ENCODE measurements at regions not wholly inside any gene's neighbourhood (a gene's known extent, or its start where the extent isn't known, plus 50 kb on each side); places are given as distances from the start of the nearest gene placed in this dataset.

DNA sequence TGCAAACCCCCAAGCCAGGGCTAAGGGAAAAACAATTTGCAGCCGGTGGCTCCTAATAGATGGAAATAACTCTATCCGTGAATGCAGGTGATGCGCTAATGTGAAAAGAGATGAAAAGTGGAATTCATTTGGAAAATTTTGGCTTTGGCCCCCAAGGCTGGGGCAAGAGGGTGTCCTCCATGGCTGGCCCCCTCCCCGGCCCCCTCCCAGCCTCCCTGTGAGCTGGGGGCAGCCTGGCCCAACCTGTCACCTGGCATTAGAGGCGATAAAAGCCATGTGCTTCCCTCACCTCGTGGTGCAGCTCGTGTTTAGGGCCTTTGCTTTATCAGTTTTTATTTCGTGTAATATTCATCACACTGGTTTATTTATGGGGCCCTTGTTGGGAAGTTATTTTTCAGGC is 267.2 kb downstream of the ENGASE start:
- TF ChIP-seq, protein P1, sequence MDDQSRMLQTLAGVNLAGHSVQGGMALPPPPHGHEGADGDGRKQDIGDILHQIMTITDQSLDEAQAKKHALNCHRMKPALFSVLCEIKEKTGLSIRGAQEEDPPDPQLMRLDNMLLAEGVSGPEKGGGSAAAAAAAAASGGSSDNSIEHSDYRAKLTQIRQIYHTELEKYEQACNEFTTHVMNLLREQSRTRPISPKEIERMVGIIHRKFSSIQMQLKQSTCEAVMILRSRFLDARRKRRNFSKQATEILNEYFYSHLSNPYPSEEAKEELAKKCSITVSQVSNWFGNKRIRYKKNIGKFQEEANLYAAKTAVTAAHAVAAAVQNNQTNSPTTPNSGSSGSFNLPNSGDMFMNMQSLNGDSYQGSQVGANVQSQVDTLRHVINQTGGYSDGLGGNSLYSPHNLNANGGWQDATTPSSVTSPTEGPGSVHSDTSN (CRISPR knock-in tag; IDR thresholded peaks at IDR 0.05; ENCODE audit: borderline replicate concordance) = no peak
- TF ChIP-seq, protein P2, sequence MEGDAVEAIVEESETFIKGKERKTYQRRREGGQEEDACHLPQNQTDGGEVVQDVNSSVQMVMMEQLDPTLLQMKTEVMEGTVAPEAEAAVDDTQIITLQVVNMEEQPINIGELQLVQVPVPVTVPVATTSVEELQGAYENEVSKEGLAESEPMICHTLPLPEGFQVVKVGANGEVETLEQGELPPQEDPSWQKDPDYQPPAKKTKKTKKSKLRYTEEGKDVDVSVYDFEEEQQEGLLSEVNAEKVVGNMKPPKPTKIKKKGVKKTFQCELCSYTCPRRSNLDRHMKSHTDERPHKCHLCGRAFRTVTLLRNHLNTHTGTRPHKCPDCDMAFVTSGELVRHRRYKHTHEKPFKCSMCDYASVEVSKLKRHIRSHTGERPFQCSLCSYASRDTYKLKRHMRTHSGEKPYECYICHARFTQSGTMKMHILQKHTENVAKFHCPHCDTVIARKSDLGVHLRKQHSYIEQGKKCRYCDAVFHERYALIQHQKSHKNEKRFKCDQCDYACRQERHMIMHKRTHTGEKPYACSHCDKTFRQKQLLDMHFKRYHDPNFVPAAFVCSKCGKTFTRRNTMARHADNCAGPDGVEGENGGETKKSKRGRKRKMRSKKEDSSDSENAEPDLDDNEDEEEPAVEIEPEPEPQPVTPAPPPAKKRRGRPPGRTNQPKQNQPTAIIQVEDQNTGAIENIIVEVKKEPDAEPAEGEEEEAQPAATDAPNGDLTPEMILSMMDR (CRISPR knock-in tag; IDR thresholded peaks at IDR 0.05) = no peak

All from HepG2 (cell line).